ENCODE measurements at regions not wholly inside any gene's neighbourhood (a gene's known extent, or its start where the extent isn't known, plus 50 kb on each side); places are given as distances from the start of the nearest gene placed in this dataset.

DNA sequence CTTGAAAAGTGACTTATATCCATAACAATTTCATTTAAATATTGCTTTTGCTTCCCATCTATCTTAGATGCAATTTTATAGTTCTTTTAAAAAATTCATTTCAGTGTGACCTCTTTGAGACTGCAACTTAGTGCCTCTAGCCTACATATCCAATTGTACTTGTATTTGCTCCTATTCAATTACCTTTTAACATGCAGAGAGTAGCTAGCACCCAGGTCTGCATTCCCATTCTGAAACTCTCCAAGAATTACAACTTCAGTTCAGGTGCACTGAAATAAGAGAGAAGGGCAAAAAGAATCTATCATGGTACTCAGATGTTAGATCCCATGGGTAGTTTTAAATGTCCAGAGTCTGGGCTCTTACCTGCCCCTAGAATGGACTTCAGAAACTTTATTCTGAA, 765.4 kb upstream of the SLC35B3 start:
- TF ChIP-seq, protein P1, sequence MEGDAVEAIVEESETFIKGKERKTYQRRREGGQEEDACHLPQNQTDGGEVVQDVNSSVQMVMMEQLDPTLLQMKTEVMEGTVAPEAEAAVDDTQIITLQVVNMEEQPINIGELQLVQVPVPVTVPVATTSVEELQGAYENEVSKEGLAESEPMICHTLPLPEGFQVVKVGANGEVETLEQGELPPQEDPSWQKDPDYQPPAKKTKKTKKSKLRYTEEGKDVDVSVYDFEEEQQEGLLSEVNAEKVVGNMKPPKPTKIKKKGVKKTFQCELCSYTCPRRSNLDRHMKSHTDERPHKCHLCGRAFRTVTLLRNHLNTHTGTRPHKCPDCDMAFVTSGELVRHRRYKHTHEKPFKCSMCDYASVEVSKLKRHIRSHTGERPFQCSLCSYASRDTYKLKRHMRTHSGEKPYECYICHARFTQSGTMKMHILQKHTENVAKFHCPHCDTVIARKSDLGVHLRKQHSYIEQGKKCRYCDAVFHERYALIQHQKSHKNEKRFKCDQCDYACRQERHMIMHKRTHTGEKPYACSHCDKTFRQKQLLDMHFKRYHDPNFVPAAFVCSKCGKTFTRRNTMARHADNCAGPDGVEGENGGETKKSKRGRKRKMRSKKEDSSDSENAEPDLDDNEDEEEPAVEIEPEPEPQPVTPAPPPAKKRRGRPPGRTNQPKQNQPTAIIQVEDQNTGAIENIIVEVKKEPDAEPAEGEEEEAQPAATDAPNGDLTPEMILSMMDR (IDR thresholded peaks at IDR 0.05) = no peak
- no peak for TF ChIP-seq POLR2AphosphoS5 (IDR thresholded peaks at IDR 0.05; ENCODE audit: low read depth, low read length)
- TF ChIP-seq SIN3A (IDR thresholded peaks at IDR 0.05; ENCODE audit: borderline replicate concordance, insufficient read depth, low read depth, low read length) = no peak

Data from Panc1 (cell line).